Lower leg skin (tissue), 4 donors: ENCODE measurements at regions not wholly inside any gene's neighbourhood (a gene's known extent, or its start where the extent isn't known, plus 50 kb on each side); places are given as distances from the start of the nearest gene placed in this dataset.

Source experiments
- DNase-seq, 2 donors: peaks; one replicate each; pipeline ENCODE4 v3.0.0-alpha.2; 2019; ENCODE audit warnings: low spot score in 2 of 2
- H3K4me3 ChIP-seq: fragments of 200-600 bp; sonication (generic); 2 replicates; pipeline ENCODE4 v1.5.1; 2017; ENCODE audit warnings: mild to moderate bottlenecking, low read depth; ENCODE audit not compliant: poor library complexity, severe bottlenecking
- POLR2A ChIP-seq, 2 donors: fragments of 450-650 bp; IDR thresholded peaks; one replicate each; pipeline ENCODE4 v1.6.1; 2016 to 2017; ENCODE audit warnings: antibody characterized with exemption in 2 of 2, mild to moderate bottlenecking in 1 of 2, moderate library complexity in 1 of 2
- WGBS, 2 donors: methylation state at CpG; one replicate each; pipeline ENCODE4 v1.1.5; 2018; 5-methylcytosine and 5-hydroxymethylcytosine counted together
- intact Hi-C: fragments of 100-400 bp; cut with DNase I; formaldehyde crosslinking; loops from one replicate; pipeline ENCODE4 v1.15.0; 2023; ENCODE audit warnings: low total_unique reads
- TF ChIP-seq, protein P1 (sequence below), 3 donors: fragments of 450-650 bp; IDR thresholded peaks; one replicate each; pipeline ENCODE4 v1.5.1; 2016; ENCODE audit warnings: antibody characterized with exemption in 3 of 3, mild to moderate bottlenecking in 3 of 3, moderate library complexity in 2 of 3

DNA sequence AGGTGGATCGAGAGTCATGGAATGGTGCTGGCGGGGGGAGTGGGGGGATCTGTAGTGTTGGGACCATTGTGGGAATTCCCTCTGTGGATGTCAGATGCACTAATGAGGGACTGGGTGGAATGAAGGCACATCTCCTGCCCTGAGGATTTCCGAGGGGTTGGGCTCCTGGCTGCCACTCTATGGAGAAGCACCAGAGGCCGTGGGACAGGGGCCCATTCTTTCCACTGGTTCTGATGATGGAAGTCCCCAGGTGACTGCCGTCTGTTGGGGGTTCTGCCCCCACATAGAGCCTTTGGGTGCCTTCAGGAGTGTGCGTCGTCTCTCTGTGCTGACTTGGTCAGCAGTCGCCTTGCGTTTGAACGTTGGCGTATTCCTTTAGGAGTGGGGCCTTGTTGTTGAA, 202.9 kb downstream of the GLRX3 start:
- DNase-seq: peak in 1 of 2 donors; percentile 57
- TF ChIP-seq, protein P1, sequence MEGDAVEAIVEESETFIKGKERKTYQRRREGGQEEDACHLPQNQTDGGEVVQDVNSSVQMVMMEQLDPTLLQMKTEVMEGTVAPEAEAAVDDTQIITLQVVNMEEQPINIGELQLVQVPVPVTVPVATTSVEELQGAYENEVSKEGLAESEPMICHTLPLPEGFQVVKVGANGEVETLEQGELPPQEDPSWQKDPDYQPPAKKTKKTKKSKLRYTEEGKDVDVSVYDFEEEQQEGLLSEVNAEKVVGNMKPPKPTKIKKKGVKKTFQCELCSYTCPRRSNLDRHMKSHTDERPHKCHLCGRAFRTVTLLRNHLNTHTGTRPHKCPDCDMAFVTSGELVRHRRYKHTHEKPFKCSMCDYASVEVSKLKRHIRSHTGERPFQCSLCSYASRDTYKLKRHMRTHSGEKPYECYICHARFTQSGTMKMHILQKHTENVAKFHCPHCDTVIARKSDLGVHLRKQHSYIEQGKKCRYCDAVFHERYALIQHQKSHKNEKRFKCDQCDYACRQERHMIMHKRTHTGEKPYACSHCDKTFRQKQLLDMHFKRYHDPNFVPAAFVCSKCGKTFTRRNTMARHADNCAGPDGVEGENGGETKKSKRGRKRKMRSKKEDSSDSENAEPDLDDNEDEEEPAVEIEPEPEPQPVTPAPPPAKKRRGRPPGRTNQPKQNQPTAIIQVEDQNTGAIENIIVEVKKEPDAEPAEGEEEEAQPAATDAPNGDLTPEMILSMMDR (IDR thresholded peaks at IDR 0.05): no peak
- no peak for TF ChIP-seq POLR2A (IDR thresholded peaks at IDR 0.05)
- no peak overlapping the region for H3K4me3 ChIP-seq
- intact Hi-C loops: no loop called here
- 76 to 85% methylated on average over 11 of the region's 11 CpGs for WGBS, 2 donors

DNA sequence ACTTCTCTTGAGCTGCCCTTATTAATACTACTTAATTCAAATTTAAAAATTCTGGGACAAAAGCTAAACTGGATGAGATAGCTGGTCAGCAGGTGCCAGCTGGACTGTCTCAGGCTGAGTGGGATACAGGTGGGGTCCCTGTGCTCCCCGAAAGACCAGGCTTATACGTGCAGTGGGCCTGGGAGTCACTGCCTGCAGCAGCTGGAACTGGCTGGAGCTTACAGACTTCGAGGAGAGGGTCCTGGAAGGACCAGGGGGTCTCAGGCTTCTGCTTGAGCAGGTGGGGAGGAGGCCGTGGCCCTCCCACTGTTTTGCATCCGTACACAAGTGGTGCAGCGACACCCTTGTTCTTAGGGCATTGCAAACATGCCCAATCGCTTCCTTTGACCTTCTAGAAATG, 203.7 kb downstream of the GLRX3 start:
- no peak overlapping the region for H3K4me3 ChIP-seq
- no peak for TF ChIP-seq POLR2A (IDR thresholded peaks at IDR 0.05)
- TF ChIP-seq, protein P1 (IDR thresholded peaks at IDR 0.05): no peak
- intact Hi-C loops: no loop called here
- peak in 1 of 2 donors; percentile 39 for DNase-seq
- WGBS, 2 donors: 64 to 73% methylated on average over 7 of the region's 7 CpGs

DNA sequence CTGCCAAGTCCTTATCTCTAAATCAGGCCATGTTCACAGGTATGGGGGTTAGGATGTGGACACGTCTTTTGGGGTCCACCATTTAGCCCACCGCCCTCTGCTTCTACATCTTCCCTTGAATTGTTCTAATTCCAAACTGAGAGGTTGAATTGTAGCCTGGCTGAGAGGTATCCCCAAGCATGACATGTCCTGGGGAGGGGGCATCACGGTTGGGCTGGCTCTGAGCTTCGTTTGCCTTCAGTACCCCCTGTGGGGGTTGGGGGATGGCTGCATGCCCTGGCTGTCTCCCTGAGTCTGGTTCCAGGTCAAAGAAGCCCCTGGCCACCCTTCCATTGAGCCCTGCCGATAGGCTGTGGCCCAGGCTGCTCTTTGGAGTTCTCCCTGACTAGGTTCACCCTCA, 204.6 kb downstream of the GLRX3 start:
- 52 to 67% methylated on average over 5 of the region's 5 CpGs for WGBS, 2 donors
- intact Hi-C loops: no loop called here
- peak in 1 of 2 donors; percentile 75 for DNase-seq
- TF ChIP-seq POLR2A (IDR thresholded peaks at IDR 0.05): no peak
- TF ChIP-seq, protein P1 (IDR thresholded peaks at IDR 0.05): no peak
- H3K4me3 ChIP-seq: no peak overlapping the region

DNA sequence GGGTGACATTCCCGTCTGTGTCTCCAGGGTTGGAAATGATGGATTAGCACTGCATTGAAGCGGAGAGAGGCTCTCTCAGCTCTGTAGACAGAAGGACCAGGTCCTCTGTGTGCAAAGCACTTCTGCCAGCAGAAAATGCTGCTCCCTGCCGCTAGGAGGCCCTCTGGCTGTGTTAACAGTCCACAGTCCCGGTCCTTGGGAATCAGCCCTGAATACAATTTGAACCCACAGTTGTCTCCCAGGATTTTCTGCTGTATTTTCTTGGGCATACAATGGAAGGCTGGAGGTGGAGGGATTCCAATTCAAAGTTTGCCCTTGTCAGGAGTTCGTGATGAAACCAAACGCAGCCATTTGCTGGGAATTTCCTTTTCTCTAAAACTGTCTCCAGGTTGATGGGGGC, 205.2 kb downstream of the GLRX3 start:
- intact Hi-C loops: no loop called here

GRCh38 chr10:130345728-130346127, 209.5 kb downstream of the GLRX3 start:
- intact Hi-C loops: no loop called here
- no peak for DNase-seq
- no peak overlapping the region for H3K4me3 ChIP-seq
- TF ChIP-seq POLR2A (IDR thresholded peaks at IDR 0.05): no peak
- TF ChIP-seq, protein P1 (IDR thresholded peaks at IDR 0.05): no peak
- WGBS, 2 donors: 6 to 14% methylated on average over 1 of the region's 1 CpG

More for the DNA sequence above, 205.2 kb downstream of the GLRX3 start:
- TF ChIP-seq, protein P1 (IDR thresholded peaks at IDR 0.05): no peak
- no peak for TF ChIP-seq POLR2A (IDR thresholded peaks at IDR 0.05)
- 28% methylated on average over 6 of the region's 6 CpGs for WGBS, 2 donors
- DNase-seq: no peak
- no peak overlapping the region for H3K4me3 ChIP-seq

- intact Hi-C loops: no loop called here
- no peak overlapping the region for H3K4me3 ChIP-seq
- DNase-seq: peak in 1 of 2 donors; percentile 68
- 78 to 87% methylated on average over 3 of the region's 3 CpGs for WGBS, 2 donors
- TF ChIP-seq, protein P1 (IDR thresholded peaks at IDR 0.05): no peak
- no peak for TF ChIP-seq POLR2A (IDR thresholded peaks at IDR 0.05)
These were observed 214.8 kb downstream of the GLRX3 start for GRCh38 chr10:130350996-130351395.
